Tibial nerve (tissue), 4 donors: ENCODE measurements at regions not wholly inside any gene's neighbourhood (a gene's known extent, or its start where the extent isn't known, plus 50 kb on each side); places are given as distances from the start of the nearest gene placed in this dataset.

Source experiments
- EP300 ChIP-seq, 2 donors: sonication (generic); formaldehyde crosslinking; IDR thresholded peaks; one replicate each; pipeline ENCODE4 v1.6.1; 2017; ENCODE audit warnings: antibody characterized with exemption in 2 of 2, mild to moderate bottlenecking in 1 of 2
- TF ChIP-seq, protein P1 (sequence below), 5 experiments: fragments of 200-600 bp in 3 of 5; fragments of 450-650 bp in 2 of 5; sonication (generic) in 3 of 5; IDR thresholded peaks; one replicate each; pipeline ENCODE4 v1.5.1; 2016 to 2019; ENCODE audit warnings: antibody characterized with exemption in 5 of 5, mild to moderate bottlenecking in 3 of 5, moderate library complexity in 2 of 5

DNA sequence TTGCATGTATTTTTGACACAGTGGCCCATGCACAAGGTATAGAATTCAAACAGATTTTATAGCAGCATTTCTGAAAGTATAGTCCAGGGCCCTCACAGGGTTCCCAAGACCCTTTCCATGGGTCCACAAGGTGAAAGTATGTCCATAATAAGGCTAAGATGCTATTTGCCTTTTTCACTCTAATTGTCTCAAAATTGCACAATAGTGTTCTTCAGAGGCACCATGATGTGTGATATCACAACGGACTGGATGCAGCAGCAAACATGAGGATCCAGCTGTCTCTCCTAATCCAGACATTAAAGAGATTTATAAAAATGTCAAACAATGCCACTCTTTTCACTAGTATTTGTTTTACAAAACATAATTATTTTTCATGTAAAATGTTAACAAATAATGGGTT is 88.8 kb upstream of the PRDX6 start:
- no peak for TF ChIP-seq EP300 (IDR thresholded peaks at IDR 0.05)
- TF ChIP-seq, protein P1, sequence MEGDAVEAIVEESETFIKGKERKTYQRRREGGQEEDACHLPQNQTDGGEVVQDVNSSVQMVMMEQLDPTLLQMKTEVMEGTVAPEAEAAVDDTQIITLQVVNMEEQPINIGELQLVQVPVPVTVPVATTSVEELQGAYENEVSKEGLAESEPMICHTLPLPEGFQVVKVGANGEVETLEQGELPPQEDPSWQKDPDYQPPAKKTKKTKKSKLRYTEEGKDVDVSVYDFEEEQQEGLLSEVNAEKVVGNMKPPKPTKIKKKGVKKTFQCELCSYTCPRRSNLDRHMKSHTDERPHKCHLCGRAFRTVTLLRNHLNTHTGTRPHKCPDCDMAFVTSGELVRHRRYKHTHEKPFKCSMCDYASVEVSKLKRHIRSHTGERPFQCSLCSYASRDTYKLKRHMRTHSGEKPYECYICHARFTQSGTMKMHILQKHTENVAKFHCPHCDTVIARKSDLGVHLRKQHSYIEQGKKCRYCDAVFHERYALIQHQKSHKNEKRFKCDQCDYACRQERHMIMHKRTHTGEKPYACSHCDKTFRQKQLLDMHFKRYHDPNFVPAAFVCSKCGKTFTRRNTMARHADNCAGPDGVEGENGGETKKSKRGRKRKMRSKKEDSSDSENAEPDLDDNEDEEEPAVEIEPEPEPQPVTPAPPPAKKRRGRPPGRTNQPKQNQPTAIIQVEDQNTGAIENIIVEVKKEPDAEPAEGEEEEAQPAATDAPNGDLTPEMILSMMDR (IDR thresholded peaks at IDR 0.05), result no peak
